ENCODE measurements at regions not wholly inside any gene's neighbourhood (a gene's known extent, or its start where the extent isn't known, plus 50 kb on each side); places are given as distances from the start of the nearest gene placed in this dataset.

- TF ChIP-seq USF1 (IDR thresholded peaks at IDR 0.05; ENCODE audit: borderline replicate concordance, extremely low read length, insufficient read depth, low read depth, low read length) (no peak), NBN (IDR thresholded peaks at IDR 0.05) (no peak), NR2C1 (IDR thresholded peaks at IDR 0.05) (no peak), STAT1 (conservative IDR thresholded peaks at IDR 0.05) (no peak), IKZF1 (conservative IDR thresholded peaks at IDR 0.05) (no peak), ASH2L (IDR thresholded peaks at IDR 0.05; ENCODE audit: borderline replicate concordance, low read depth) (no peak), CUX1 (IDR thresholded peaks at IDR 0.05; ENCODE audit: insufficient replicate concordance, low read depth, low read length) (no peak)
These were observed 158.0 kb upstream of the CARMIL1 start (continued) for GRCh38 chr6:25121186-25121585.

- no peak for ATAC-seq
- H4K20me1 ChIP-seq (ENCODE audit: control insufficient read depth, insufficient read depth): no peaks in the 10 kb centered on the region
- H3K27ac ChIP-seq (ENCODE audit: control insufficient read depth, insufficient read depth): no peak overlapping the region
- no TSS peak for BruUV-seq (replicated peaks)
- no peaks in the 10 kb centered on the region for H3K27me3 ChIP-seq (replicated peaks in 1 of 2; ENCODE audit: control insufficient read depth in 2 of 2, insufficient read depth in 2 of 2, low read length in 1 of 2)
- no peaks in the 10 kb centered on the region; a peak in 1 of 4 replicates for H3K36me3 ChIP-seq (ENCODE audit: control insufficient read depth in 2 of 2, insufficient read depth in 2 of 2, low read length in 1 of 2)
- no peaks in the 10 kb centered on the region for H3K4me1 ChIP-seq (ENCODE audit: control insufficient read depth, insufficient read depth, low read length)
- in situ Hi-C loops (cut with MboI): no loop called here
- CTCF ChIA-PET: no interaction called here
- RAD21 ChIA-PET (ENCODE audit: unreplicated experiment): interaction anchor here (1.8 kb wide), 1 partner anchor 104 kb away, joined by 4 read pairs; no protein-coding TSS in a partner anchor
- POLR2A ChIA-PET: no interaction called here
- no peak overlapping the region for H3K4me3 ChIP-seq
- H3K9me3 ChIP-seq (replicated peaks; ENCODE audit: control insufficient read depth, insufficient read depth, low read length): no peaks in the 10 kb centered on the region; the same call in 2 of the 3 replicates
- DNase-seq (ENCODE audit: low read depth, low spot score): no peak
- intact Hi-C loops (cut with micrococcal nuclease; ENCODE audit: unreplicated experiment): no loop called here
- no peak overlapping the region for H3K9ac ChIP-seq (ENCODE audit: control insufficient read depth, insufficient read depth, low read length)
- H3K79me2 ChIP-seq (ENCODE audit: control insufficient read depth, insufficient read depth, low read length): no peaks in the 10 kb centered on the region
- no peak overlapping the region for H2AFZ ChIP-seq (ENCODE audit: control insufficient read depth, low read depth, low read length)
- 76% methylated on average over 2 of the region's 2 CpGs for WGBS (ENCODE audit: insufficient coverage, insufficient replicate concordance, low lambda C conversion rate, missing lambda C conversion rate)
- SMC1A ChIA-PET (ENCODE audit: uncharacterized antibody, unreplicated experiment): no interaction called here
- H3K4me2 ChIP-seq (ENCODE audit: control insufficient read depth, insufficient read depth): no peak overlapping the region
- FAIRE-seq: no peak
- no peak for TF ChIP-seq LARP7 (IDR thresholded peaks at IDR 0.05)
- no peak for TF ChIP-seq HDAC6 (IDR thresholded peaks at IDR 0.05; ENCODE audit: unreplicated experiment)
- no peak for TF ChIP-seq SIX5 (IDR thresholded peaks at IDR 0.05; ENCODE audit: low read depth, low read length, severe bottlenecking)
- TF ChIP-seq MAX (IDR thresholded peaks at IDR 0.05; ENCODE audit: low read depth, low read length): no peak
- TF ChIP-seq SUPT20H (IDR thresholded peaks at IDR 0.05; ENCODE audit: borderline replicate concordance, control insufficient read depth, low read depth, low read length): no peak
- TF ChIP-seq RELB (IDR thresholded peaks at IDR 0.05; ENCODE audit: low read depth): no peak
- TF ChIP-seq MXI1 (IDR thresholded peaks at IDR 0.05; ENCODE audit: low read depth, low read length): no peak
- no peak for TF ChIP-seq ATF2 (IDR thresholded peaks at IDR 0.05; ENCODE audit: low read length)
These were observed 157.2 kb upstream of the CARMIL1 start for GRCh38 chr6:25122001-25122400.

All from GM12878 (cell line).